COLO668 (cell line): ENCODE measurements at regions not wholly inside any gene's neighbourhood (a gene's known extent, or its start where the extent isn't known, plus 50 kb on each side); places are given as distances from the start of the nearest gene placed in this dataset.
"Not testable (repeated sequence)": the region's sequence is repeated elsewhere in the genome, so short reads cannot be mapped to it uniquely, and the experiment has no call there.

ENCODE experiments used
- DNase-seq: peaks from one replicate; lab custom pipeline; 2025; ENCODE audit not compliant: unreplicated experiment; lab: John Stamatoyannopoulos, UW

DNA sequence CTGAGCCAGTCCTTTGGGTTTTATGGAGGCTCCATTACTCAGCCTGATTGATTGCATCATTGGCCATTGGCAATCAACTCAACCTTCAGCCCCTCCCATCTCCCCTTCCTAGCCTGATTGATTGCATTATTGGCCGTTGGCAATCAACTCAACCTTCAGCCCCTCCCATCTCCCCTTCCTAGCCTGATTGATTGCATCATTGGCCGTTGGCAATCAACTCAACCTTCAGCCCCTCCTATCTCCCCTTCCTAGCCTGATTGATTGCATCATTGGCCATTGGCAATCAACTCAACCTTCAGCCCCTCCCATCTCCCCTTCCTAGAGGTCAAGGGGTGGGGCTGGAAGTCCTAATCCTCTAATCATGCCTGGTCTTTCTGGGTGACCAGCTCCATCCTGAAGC lies 103.8 kb upstream of the LRPAP1 start:
- not testable (repeated sequence) for DNase-seq

DNA sequence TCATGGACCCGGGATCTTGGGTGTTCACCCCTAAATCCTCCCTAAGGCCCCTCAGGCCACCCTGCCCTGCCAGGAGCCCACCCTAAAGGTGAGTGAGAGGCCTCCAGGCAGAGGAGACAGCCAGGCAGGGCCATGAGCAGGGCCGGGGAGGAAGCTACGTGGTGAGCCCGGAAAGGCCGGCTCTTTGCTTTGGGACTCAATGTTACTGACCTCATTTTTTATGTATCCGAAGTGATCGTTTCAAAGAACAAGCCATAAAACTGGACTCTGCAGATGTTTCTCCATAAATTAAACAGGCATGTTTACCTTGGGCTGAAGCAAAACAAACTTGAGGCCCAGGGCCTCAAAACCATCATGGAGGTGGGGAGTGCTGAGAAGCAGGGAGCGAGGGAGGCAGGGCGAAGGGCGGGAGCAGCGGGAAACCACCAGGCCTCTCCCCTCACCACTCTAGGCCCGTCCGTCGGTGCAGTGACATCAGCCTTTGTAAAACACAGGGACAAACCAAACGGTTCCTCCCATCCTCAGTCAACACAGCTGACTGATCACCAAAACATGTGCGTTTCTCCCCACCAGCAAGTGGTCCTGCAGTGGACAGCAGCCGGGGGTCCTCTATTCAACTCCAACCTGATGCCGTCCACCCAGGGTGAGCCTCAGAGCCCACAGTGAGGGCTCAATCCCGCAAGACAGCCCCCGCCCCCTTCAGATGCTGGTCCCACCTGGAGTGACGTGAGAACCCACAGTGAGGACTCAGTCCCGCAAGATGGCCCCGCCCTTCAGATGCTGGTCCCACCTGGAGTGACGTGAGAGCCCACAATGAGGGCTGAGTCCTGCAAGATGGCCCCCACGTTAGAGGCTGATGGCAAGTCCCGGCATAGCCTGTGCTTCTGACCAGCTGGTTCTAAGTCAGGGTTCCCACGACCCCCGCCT lies 102.9 kb upstream of the LRPAP1 start:
- peak; percentile 76 for DNase-seq

- DNase-seq = no peak
These were observed 102.1 kb upstream of the LRPAP1 start for GRCh38 chr4:3634281-3634857.

DNA sequence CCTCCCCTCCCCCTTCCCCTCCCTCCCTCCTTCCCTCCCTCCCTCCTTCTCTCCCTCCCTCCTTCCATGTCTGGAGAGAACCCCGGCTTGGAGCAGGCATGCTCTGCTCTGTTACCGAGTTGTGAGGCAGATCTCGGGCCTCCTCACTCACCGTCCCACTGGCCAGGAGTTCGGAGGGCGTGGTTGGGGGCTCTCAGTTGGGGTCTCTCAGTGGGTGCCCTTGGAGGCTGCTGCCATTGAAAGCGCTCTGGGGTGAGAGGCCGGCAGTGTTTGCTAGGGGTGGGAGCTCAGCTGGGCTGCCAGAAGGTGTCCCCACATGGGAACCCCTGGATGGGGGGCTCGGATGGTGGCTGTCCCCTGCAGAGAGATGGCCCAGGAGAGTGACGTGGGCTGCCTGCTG lies 101.1 kb upstream of the LRPAP1 start:
- not testable (repeated sequence) for DNase-seq

DNA sequence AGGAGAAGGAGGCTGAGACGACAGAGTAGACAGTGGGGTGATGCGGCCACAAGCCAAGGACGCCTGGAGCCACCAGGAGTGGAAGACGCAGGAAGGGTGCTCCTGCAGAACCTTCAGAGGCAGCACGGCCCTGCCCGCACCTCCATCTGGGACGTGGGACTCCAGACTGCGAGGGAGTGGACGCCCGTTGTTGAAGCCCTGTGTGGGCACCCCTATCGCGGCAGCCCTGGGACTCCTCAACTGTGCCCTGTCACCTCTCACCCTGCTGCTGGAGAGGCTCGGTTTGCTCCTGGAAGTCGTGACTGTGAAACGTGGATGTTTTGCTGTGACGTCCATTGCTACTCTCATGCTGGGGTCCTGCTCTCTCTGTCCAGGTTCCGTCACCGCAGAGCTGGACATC lies 100.6 kb upstream of the LRPAP1 start:
- not testable (repeated sequence) for DNase-seq

DNA sequence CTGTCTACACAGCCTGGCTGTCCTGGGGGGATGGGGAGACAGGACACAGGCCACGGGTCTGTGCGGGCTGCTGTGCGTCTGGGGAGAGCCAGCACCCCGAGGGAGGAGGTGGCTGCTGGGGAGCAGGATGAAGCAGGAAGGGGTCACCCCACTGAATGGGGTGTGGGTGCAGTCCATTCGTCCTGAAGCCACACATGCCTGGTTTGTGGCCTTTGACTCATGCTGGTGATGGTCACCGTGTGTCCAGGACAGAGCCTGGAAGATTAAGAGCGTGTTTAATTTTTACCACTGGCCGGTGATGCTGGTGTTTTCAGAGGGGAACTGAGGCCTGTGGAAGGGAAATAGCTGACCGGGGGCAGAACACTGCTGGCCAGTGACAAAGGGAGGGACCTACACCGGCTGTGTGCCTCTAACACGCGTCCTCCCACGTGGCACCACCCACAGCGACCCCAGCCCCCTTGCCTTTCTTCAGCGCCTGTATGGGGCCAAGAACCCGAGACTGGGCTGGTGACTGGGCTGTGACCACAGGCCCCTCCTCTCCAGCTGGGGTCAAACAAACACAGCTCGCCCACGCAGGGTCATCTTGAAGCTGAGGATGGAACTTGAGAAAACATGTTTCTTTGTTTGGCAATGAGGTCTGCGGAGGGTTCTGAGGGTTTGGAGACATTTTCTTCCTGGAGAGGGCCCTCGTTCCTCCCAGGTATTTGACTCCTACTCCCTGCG lies 99.5 kb upstream of the LRPAP1 start:
- DNase-seq = not testable (repeated sequence)

DNA sequence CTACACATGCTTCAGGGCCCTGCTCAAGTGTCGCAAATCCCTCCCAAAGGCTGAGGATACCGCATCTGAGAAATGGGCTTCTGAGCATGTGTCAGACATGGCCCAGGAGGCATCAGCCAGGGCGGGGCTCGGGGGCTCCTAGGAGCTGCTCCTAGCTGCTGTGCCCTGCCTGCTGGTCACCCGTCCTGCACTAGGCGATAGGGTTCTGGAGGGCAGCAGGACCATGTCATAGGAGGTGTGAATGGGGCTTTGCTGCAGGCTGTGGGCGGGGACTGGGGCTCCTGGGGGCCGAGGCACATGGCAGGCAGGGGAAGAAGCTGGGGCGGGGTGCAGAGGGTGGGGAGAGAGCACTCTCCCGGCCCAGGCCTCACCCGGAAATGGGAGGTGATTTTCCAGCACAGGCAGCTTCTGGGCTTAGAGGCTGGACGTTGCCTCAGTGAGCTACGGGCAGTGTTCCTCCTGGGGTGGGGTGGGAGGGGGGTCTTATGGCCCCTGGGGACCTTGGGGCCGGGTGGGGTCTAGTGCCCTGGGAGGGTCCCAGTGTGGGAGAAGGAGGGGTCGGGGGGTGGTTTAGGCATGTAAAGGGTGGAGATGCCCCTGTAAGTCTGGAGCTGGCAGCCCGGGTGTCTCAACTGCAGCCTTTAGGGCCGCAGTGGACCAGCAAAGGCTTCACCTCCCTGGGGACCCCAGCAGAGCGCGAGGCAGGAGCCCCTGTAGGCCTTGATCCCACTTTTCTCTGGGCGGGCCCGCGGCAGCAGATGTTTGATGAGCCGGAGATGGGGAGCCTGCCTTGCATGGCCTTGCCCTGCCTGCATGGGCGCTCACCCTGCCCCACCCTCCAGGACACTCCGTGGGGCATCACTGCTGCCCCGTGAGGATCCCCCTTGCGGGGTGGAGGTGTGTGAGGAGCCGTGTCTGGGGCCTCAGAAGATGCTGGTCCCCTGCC lies 98.6 kb upstream of the LRPAP1 start:
- DNase-seq = peak; percentile 54

- no peak for DNase-seq
These were observed 97.9 kb upstream of the LRPAP1 start for GRCh38 chr4:3630136-3630597.

DNA sequence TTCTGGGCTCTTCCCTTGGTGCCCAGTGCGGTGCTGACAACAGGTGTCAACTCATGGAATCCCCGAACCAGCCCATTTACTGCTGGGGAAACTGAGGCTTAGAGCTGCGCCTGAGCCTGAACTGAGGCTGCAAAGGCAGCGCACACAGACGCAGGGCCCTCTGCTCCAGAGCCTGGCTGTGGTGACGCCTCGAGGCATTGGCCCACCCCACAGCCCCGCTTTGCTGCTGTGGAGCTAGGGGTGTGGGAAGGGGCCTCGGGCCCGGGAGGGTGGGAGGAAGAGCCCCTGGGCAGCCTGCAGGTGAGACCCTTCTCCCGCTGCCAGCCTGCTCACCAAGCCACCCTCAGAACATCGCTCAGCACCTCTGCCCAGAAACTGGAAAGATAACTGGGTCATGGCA lies 97.4 kb upstream of the LRPAP1 start:
- no peak for DNase-seq

GRCh38 chr4:3629176-3629575 lies 97.0 kb upstream of the LRPAP1 start:
- not testable (repeated sequence) for DNase-seq

DNA sequence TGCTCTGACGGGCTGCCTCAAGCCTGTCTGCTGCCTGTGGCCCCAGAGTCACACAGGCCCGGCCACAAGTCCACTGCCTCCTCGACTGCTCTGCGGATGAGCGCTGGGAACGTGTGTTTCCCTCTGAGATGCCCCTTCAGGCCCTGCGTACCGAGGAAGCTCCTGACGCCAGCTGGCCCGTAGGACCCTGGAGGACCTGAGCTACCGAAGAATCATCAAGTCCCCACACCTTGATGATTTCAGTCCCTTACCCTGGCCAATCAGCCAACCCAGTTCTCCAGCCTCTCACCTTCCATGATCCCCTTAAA lies 96.6 kb upstream of the LRPAP1 start:
- no peak for DNase-seq

- not testable (repeated sequence) for DNase-seq
These were observed 96.0 kb upstream of the LRPAP1 start for GRCh38 chr4:3627967-3628867.

- DNase-seq = peak; percentile 4
These were observed 95.2 kb upstream of the LRPAP1 start for GRCh38 chr4:3627456-3627855.

GRCh38 chr4:3626131-3626884 lies 94.1 kb upstream of the LRPAP1 start:
- DNase-seq = peak; percentile 48

- not testable (repeated sequence) for DNase-seq
These were observed 93.2 kb upstream of the LRPAP1 start for GRCh38 chr4:3625286-3625875.

DNA sequence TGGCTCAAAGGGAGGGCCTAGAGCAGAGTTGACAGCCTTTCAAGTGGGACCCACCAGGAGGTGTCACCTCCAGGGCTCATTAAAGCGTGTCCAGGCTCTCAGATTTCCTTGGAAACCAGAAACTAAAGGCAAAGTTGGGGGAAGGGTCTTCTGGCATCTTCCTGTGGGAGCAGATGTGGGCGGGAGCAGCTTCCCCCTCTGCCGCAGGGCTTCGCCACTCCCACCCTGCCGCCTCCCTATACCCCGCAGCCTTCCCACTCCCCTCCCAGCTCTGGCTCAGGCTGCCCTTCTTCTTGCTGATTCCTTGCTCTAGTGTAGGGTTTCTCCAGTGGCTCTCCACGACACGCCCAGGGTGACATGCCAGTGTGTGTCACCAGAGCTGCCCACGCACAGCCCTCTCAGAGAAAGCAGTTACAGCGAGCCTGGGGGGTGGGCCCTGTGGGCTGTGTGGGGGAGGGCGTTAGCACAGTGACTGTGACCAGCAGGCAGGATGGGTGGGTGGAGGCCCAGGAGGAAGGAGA lies 91.6 kb upstream of the LRPAP1 start:
- DNase-seq = not testable (repeated sequence)

GRCh38 chr4:3623106-3623505 lies 90.9 kb upstream of the LRPAP1 start:
- no peak for DNase-seq

DNA sequence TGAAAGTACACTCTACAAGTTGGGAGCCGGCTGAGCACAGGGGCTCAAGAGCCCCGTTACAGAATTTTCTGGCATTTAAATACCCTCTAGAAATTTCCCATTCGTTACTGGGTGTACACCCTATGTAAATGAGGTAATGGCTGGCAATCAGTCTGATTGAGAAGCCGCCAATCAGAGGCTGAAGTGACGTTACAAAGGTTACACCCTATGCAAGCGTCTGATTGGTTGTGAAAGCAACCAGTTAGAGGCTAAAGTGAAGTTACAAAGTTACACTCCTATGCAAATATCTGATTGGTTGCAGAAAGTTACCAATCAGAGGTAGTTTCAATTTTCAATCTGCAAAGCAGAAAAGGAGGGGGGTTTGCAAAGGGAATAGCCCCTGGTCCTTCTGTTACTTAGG lies 88.1 kb upstream of the LRPAP1 start:
- not testable (repeated sequence) for DNase-seq
